ENCODE measurements at regions not wholly inside any gene's neighbourhood (a gene's known extent, or its start where the extent isn't known, plus 50 kb on each side); places are given as distances from the start of the nearest gene placed in this dataset.

DNA sequence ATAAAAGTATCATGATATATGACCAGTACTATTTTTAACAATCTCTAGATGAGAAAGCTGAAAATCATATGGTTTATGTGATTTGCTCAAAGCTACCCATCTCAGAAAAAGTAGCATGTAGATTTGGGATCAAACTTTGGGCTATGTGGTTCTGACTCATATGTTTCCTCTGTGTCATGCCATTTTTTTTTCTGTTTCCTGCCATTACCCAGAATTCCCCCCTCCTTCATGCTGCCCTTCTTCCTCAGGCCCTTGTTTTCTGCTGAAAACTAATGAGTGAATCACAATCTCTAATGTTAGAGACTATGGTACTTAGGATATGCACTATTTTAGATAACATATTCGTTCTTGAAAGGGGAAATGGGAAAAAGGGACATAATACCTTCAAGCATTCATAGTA, 80.7 kb downstream of the JRKL start:
- TF ChIP-seq FOXM1 (IDR thresholded peaks at IDR 0.05; ENCODE audit: borderline replicate concordance): no peak
- no peak for TF ChIP-seq BHLHE40 (IDR thresholded peaks at IDR 0.05; ENCODE audit: borderline replicate concordance)
- TF ChIP-seq NFRKB (IDR thresholded peaks at IDR 0.05): no peak
- no peak for TF ChIP-seq FOXA1 (IDR thresholded peaks at IDR 0.05)
- TF ChIP-seq SP1 (IDR thresholded peaks at IDR 0.05): no peak
- no peak for TF ChIP-seq SUZ12 (IDR thresholded peaks at IDR 0.05)
- no peak for TF ChIP-seq ZNF384 (IDR thresholded peaks at IDR 0.05)
- no peak for TF ChIP-seq TARDBP (IDR thresholded peaks at IDR 0.05)
- TF ChIP-seq ARNT (IDR thresholded peaks at IDR 0.05): no peak
- TF ChIP-seq CTBP1 (IDR thresholded peaks at IDR 0.05; ENCODE audit: borderline replicate concordance): no peak
- no peak for TF ChIP-seq ELF4 (IDR thresholded peaks at IDR 0.05)
- no peak for TF ChIP-seq LEF1 (IDR thresholded peaks at IDR 0.05; ENCODE audit: borderline replicate concordance)
- TF ChIP-seq FOXK2 (IDR thresholded peaks at IDR 0.05): no peak
